HG03025 (cell line): ENCODE measurements at regions not wholly inside any gene's neighbourhood (a gene's known extent, or its start where the extent isn't known, plus 50 kb on each side); places are given as distances from the start of the nearest gene placed in this dataset.
"Not testable (repeated sequence)": the region's sequence is repeated elsewhere in the genome, so short reads cannot be mapped to it uniquely, and the experiment has no call there.

Source experiments
- ATAC-seq: cut with Tn5 transposase; IDR thresholded peaks from one replicate; pipeline ENCODE4 v1.9.1; 2021; ENCODE audit warnings: mild to moderate bottlenecking, moderate library complexity; ENCODE audit not compliant: unreplicated experiment, low FRiP score

DNA sequence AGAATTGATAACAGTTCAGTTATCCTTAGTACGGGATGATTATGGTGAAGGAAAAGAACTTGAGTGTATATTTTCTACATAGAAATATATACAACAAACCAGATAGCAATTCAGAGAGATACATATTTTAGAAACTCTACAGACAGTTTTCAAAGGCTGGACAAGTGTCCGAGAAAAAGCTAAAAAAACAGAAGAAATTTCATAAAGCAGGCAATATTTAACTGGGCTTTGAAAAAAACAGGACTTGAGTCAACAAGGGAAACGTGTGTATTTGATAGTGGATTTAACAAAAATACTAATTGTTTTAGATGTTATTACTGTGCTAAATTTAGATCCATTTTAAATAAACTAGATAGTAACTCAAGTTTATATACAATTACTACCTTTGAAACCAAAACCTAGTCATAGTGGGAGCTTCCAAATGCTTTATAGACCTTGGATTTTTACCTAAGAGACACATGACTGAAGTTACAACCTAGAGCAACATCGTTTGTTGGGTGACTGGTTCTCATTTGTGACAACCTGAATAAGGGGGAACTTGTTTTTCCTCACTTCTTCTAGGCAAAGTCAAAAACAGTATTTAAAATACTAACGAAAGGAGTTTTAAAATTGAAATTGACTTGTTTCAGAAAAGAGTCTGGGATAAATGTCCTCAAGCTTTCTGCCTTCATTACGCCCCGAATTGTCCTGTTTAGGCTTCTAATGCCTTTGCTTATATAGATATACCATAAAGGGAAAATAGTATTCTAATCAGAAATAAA is 116.7 kb upstream of the PRSS16 start:
- no peak for ATAC-seq

DNA sequence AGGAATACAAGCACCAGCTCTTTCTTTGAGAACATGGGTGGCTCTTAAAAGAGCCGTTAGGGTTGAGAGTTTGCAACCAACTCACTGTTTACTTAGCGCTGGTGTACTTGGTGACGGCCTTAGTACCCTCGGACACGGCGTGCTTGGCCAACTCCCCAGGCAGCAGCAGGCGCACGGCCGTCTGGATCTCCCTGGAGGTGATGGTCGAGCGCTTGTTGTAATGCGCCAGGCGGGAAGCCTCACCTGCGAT is 115.3 kb upstream of the PRSS16 start:
- peak; percentile 1 for ATAC-seq

- ATAC-seq: peak; percentile 85
Measured at GRCh38 chr6:27132532-27133280, 114.8 kb upstream of the PRSS16 start.

DNA sequence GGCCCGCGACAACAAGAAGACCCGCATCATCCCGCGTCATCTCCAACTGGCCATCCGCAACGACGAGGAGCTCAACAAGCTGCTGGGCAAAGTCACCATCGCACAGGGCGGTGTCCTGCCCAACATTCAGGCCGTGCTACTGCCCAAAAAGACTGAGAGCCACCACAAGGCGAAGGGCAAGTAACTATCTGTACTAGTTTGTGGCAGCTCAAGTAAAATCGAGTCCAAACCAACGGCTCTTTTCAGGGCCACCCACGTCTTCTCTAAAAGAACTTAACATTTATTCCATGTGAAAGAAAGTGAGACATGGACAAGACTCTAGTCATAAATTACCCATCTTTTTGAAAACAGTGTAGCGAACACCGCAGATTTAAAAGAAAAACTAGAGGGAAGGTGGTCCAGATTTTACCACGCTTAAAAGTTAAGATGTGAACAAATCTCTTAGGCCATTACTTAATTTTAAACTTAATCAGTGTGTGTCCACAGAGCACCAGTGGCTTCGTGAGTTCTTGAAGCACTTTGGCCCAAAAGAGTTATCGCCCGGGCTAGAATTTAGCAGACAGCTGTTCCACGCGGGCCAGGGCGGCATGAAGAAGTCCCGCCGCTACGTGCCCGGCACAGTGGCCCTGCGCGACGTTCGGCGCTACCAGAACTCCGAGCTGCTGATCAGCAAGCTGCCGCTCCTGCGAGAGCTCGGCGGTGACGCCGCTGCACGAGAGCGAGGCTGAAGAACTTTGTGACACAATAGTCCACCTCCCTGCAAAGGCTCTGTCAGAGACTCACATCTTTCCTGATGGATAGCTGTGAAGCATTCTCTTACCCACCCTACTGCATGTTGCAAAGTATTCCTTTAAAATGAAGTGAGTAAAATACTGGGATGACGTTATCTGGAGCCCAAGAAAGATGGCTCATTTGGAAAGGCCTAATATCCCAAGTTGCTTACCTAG is 113.9 kb upstream of the PRSS16 start:
- ATAC-seq: no peak

GRCh38 chr6:27135087-27135657 is 112.3 kb upstream of the PRSS16 start:
- ATAC-seq: no peak

GRCh38 chr6:27136077-27136644 is 111.3 kb upstream of the PRSS16 start:
- no peak for ATAC-seq

DNA sequence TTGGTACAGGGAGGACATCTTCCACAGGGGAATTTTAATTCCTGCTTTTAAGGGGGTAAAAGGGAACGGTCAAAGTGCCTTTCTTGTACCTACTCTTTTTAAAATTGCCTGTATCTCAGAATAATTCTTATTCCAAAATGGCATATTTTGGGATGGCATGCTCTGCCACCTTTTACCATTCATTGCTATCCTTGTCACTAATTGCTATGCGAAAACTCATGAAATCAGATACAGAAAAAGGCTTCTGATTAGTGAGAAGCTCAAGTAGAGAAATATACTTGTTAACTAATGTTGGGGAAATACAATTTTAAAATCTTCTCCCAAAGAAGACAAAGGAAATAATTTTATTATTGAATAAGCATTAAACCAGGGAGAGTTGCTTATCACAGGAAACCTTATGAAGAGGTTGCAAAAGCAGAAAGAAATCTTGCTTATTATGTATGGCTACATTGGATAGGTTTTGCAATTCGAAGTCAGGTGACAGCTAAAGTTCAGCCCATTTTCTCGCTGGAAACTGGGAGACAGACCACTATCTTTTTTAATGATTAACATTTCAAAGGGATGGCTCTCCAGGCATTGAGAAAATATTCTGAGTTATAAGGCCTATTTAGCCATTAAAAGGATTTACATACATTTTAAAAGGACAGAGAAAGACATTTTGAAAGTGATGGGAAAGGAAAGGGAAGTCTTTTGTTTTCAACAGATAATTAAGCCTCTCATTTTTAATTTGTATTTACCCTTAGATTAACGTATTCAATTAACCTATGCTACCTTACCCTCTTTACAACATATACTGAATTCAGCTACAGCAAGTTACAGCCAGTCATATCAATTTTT is 110.3 kb upstream of the PRSS16 start:
- ATAC-seq: no peak

DNA sequence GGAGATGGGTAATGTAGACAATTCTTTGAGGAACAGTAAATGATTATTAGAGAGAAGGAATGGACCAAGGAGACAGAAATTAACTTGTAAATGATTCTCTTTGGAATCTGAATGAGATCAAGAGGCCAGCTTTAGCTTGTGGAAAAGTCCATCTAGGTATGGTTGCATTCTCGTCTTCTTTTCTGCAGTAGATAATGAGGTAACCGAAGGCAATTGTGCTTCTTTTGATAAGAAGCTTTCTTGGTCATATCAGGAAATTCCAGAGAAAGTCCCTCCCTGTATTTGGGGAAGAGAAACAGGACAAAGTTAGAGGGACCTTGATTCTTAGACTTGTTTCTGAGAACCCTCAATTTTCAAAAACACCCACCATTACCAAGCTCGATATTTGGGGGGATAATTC is 109.1 kb upstream of the PRSS16 start:
- no peak for ATAC-seq

DNA sequence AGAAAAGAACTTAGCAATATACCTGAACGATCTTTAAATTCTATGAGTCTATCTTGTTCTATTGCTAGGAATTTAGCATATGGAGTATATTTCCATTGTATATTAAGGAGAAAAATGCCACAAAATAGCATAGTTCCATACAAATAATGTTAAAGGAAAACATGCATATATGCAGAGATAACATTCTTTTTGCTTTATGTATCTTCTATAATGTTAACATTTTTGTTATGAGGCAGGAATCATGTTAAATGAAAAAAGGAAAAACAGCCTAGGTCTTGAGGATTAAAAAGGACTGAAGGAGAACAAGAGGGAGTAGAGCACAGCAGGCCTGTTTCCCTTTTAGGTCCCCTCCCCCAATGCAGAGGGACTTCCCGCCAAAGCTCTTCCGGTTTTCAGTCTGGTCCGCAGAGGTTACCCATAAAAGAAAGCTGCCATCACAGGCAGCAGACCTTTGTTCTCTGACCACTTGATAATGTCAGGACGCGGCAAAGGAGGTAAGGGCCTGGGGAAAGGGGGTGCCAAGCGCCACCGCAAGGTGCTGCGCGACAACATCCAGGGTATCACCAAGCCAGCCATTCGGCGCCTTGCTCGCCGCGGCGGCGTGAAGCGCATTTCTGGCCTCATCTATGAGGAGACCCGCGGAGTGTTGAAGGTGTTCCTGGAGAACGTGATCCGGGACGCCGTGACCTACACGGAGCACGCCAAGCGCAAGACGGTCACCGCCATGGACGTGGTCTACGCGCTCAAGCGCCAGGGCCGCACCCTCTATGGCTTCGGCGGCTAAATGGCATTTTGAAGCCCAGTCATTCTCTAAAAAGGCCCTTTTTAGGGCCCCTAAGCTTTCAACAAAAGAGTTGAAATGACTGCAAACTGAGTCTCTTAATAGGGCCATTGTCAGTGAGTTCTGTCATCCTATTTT is 108.4 kb upstream of the PRSS16 start:
- ATAC-seq: peak; percentile 55

DNA sequence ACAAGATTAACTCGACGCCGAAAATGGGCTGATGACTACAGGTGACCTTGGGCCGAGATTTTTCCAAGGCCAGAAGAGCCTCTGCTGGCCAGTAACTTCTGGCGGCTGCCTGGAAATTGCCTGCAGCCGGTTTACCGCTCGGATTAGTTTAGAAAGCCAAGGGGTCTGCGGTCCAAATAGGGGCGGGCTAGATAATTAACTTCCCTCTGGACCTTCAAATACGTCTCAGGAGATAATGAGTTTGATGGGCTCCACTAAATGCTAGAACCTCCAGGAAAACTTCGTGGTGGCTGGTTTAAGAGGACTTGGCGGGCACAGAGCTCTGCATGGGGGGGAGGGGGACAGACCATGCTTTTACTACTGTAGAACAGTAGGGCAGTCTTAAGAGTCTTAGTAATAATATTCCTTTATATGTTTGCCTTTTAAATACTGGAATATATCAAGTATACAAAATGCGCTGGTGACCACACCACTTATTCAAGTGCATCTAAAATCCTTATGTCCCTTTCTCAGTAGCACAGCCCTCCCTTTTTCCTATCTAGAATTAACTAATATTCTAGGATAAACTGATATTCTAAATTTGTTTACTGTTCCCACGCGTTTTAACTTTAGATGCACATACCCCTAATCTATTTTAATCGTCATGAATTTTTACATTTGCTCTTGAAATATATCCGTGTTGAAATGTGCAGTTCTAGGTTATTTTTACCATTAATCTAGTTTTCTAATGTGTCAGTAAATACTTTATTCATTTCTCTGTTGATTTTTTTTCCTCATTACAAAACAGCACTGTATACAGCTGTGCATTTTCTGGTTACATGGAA is 107.5 kb upstream of the PRSS16 start:
- peak; percentile 11 for ATAC-seq

DNA sequence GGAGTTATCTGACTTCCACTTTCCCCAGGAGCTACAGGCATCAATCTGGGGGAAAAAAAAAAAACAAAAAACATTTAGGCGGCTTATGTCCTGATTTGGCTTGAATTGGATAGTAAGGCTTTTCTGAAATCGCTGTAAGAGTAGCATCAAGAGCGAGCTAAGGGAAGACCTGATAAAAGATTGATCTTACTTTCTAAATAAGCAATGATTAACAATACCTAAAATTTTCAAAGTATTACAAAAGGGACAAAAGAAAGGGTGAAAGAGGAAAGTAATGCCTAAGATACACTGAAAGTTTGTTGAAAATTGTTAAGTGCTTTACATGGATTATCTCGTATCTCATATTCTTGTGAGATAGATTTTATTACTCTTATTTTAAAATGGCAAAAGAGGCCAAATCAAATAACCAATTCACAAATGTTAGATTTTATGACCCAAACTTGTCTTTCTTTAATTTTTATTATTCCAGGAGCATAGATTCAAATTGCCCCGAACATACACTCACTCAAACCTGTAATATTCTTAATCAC is 106.4 kb upstream of the PRSS16 start:
- no peak for ATAC-seq

GRCh38 chr6:27141529-27142015 is 105.9 kb upstream of the PRSS16 start:
- no peak for ATAC-seq

DNA sequence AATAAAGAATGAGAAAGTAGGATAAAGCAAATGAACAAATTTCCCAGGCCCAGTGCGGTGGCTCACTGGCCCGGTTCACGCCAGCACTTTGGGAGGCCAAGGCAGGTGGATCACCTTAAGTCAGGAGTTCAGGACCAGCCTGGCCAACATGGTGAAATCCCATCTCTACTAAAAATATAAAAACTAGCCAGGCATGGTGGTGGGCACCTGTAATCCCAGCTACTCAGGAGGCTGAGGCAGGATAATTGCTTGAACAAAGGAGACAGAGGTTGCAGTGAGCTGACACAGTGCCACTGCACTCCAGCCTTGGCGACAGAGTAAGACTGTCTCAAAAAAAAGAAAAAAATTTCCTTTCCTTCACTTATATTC is 104.5 kb upstream of the PRSS16 start:
- ATAC-seq: not testable (repeated sequence)

DNA sequence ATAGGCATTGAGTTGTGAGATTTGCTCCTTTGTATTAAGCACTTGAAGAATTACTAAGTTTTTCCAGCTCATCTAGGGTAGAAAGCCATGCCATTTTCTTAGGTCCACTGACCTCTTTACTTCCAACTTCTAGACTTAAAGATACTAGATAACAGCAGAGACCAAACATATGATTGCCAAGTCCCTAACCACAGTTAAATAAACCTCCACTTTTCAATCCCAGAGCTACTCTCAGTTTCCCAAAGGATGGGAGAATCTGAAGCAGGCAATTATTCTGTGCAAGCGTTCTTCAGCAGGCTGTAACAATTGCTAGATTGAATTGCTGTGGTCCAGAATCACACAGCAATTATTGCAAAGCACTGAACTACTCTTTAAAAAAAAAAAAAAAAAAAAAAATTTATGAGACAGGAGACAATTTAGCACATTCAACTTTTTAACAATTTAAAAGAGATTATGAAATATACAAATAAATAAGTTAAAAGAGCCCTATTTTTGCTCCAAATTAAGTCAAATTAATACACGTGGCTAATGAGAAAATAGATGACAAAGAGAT is 104.0 kb upstream of the PRSS16 start:
- ATAC-seq: no peak

DNA sequence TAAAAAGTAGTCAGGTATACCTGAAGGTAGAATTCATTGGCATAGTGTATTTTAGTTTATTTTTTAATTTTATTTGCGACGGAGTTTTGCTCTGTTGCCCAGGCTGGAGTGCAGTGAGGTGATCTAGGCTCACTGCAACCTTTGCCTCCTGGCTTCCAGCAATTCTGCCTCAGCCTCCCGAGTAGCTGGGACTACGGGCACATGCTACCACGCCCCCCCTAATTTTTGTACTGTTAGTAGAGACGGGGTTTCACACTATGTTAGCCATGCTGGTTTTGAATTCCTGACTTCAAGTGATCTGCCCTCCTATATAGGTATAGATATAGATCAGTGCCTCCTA is 102.8 kb upstream of the PRSS16 start:
- ATAC-seq: no peak

GRCh38 chr6:27145731-27146455 is 101.6 kb upstream of the PRSS16 start:
- ATAC-seq: no peak

GRCh38 chr6:27146456-27146705 is 101.1 kb upstream of the PRSS16 start:
- not testable (repeated sequence) for ATAC-seq
